ENCODE measurements at regions not wholly inside any gene's neighbourhood (a gene's known extent, or its start where the extent isn't known, plus 50 kb on each side); places are given as distances from the start of the nearest gene placed in this dataset.

DNA sequence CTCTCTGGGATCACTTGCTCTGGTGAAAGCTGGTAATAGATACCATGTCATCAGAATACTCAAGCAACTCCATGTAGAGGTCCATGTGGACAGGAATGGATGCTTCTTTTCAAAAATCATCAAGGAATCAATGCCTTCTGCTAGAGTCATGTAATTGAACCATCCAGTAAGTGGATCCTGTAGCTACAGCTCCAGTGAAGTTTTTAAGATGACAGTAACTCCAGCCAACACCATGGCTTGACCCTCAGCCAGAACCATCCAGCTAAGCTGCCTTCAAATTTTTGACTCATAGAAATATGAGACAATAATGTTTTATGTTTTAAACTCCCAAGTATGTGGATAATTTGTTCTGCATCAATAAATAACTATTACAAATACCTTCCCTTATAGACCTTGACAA lies 923.7 kb downstream of the EPHA3 start:
- TF ChIP-seq, protein P1, sequence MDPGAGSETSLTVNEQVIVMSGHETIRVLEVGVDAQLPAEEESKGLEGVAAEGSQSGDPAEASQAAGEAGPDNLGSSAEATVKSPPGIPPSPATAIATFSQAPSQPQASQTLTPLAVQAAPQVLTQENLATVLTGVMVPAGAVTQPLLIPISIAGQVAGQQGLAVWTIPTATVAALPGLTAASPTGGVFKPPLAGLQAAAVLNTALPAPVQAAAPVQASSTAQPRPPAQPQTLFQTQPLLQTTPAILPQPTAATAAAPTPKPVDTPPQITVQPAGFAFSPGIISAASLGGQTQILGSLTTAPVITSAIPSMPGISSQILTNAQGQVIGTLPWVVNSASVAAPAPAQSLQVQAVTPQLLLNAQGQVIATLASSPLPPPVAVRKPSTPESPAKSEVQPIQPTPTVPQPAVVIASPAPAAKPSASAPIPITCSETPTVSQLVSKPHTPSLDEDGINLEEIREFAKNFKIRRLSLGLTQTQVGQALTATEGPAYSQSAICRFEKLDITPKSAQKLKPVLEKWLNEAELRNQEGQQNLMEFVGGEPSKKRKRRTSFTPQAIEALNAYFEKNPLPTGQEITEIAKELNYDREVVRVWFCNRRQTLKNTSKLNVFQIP (CRISPR knock-in tag; IDR thresholded peaks at IDR 0.05; ENCODE audit: borderline replicate concordance, low read depth): no peak
- TF ChIP-seq RARB (CRISPR knock-in tag; IDR thresholded peaks at IDR 0.05) (no peak), ZFP3 (CRISPR knock-in tag; IDR thresholded peaks at IDR 0.05) (no peak), ARNTL (CRISPR knock-in tag; IDR thresholded peaks at IDR 0.05; ENCODE audit: borderline replicate concordance, low read depth) (no peak), OSR1 (CRISPR knock-in tag; IDR thresholded peaks at IDR 0.05) (no peak), ZNF8 (CRISPR knock-in tag; IDR thresholded peaks at IDR 0.05) (no peak), ZC3H10 (CRISPR knock-in tag; IDR thresholded peaks at IDR 0.05) (no peak), TCF4 (CRISPR knock-in tag; IDR thresholded peaks at IDR 0.05; ENCODE audit: borderline replicate concordance) (no peak), SNAI2 (CRISPR knock-in tag; IDR thresholded peaks at IDR 0.05) (no peak), ZFP30 (CRISPR knock-in tag; IDR thresholded peaks at IDR 0.05) (no peak), ZNF70 (CRISPR knock-in tag; IDR thresholded peaks at IDR 0.05) (no peak), PPARA (CRISPR knock-in tag; IDR thresholded peaks at IDR 0.05; ENCODE audit: borderline replicate concordance) (no peak), CSDC2 (CRISPR knock-in tag; IDR thresholded peaks at IDR 0.05) (no peak), ZNF565 (CRISPR knock-in tag; conservative IDR thresholded peaks at IDR 0.05; ENCODE audit: low read depth) (no peak)
- TF ChIP-seq, protein P2, sequence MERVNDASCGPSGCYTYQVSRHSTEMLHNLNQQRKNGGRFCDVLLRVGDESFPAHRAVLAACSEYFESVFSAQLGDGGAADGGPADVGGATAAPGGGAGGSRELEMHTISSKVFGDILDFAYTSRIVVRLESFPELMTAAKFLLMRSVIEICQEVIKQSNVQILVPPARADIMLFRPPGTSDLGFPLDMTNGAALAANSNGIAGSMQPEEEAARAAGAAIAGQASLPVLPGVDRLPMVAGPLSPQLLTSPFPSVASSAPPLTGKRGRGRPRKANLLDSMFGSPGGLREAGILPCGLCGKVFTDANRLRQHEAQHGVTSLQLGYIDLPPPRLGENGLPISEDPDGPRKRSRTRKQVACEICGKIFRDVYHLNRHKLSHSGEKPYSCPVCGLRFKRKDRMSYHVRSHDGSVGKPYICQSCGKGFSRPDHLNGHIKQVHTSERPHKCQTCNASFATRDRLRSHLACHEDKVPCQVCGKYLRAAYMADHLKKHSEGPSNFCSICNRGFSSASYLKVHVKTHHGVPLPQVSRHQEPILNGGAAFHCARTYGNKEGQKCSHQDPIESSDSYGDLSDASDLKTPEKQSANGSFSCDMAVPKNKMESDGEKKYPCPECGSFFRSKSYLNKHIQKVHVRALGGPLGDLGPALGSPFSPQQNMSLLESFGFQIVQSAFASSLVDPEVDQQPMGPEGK (CRISPR knock-in tag; IDR thresholded peaks at IDR 0.05; ENCODE audit: borderline replicate concordance): no peak
- ATAC-seq: no peak

DNA sequence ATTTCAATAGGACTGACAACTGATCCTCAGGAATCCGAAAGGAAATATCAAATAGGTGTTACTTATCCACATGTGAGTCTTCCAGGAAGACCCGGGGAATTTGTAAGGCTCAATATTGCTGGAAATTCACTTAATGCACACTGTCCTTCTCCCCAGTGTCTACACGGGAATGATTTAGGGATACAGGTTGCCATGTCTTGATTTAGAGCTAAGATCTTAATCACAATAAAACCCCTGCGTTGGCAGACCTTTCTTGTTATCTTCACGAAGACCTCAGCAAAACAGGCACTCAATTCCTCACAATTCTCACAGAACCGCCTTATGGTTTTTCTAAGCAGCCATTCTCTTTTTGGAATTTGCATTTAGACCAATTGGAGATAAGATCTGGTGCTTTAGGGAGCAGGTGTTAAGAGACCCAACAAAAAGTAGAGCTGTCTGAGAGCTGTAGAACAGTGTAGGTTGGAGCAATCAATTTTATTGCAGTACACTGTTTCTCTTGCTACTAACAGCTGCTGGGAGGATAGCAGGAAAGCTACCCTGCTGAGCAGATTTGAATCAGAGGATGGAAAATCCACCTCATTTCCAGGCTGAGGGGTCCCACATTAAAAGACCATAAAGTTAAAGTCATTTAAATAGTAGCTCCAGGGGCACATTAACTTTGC lies 925.7 kb downstream of the EPHA3 start:
- TF ChIP-seq ESRRG (CRISPR knock-in tag; IDR thresholded peaks at IDR 0.05) (no peak), PPARA (CRISPR knock-in tag; IDR thresholded peaks at IDR 0.05; ENCODE audit: borderline replicate concordance) (no peak), TCF4 (CRISPR knock-in tag; IDR thresholded peaks at IDR 0.05; ENCODE audit: borderline replicate concordance) (no peak), CSDC2 (CRISPR knock-in tag; IDR thresholded peaks at IDR 0.05) (no peak), ISL1 (CRISPR knock-in tag; IDR thresholded peaks at IDR 0.05) (no peak), TOX (CRISPR knock-in tag; IDR thresholded peaks at IDR 0.05; ENCODE audit: borderline replicate concordance) (no peak), ZNF70 (CRISPR knock-in tag; IDR thresholded peaks at IDR 0.05) (no peak), ZFP3 (CRISPR knock-in tag; IDR thresholded peaks at IDR 0.05) (no peak), RARB (CRISPR knock-in tag; IDR thresholded peaks at IDR 0.05) (no peak), ZFP30 (CRISPR knock-in tag; IDR thresholded peaks at IDR 0.05) (no peak), OSR1 (CRISPR knock-in tag; IDR thresholded peaks at IDR 0.05) (no peak), ZNF8 (CRISPR knock-in tag; IDR thresholded peaks at IDR 0.05) (no peak)
- TF ChIP-seq, protein P3, sequence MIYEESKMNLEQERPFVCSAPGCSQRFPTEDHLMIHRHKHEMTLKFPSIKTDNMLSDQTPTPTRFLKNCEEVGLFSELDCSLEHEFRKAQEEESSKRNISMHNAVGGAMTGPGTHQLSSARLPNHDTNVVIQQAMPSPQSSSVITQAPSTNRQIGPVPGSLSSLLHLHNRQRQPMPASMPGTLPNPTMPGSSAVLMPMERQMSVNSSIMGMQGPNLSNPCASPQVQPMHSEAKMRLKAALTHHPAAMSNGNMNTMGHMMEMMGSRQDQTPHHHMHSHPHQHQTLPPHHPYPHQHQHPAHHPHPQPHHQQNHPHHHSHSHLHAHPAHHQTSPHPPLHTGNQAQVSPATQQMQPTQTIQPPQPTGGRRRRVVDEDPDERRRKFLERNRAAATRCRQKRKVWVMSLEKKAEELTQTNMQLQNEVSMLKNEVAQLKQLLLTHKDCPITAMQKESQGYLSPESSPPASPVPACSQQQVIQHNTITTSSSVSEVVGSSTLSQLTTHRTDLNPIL (CRISPR knock-in tag; IDR thresholded peaks at IDR 0.05; ENCODE audit: low read depth): no peak
- TF ChIP-seq, protein P1 (CRISPR knock-in tag; IDR thresholded peaks at IDR 0.05; ENCODE audit: borderline replicate concordance, low read depth): no peak
- ATAC-seq: no peak

DNA sequence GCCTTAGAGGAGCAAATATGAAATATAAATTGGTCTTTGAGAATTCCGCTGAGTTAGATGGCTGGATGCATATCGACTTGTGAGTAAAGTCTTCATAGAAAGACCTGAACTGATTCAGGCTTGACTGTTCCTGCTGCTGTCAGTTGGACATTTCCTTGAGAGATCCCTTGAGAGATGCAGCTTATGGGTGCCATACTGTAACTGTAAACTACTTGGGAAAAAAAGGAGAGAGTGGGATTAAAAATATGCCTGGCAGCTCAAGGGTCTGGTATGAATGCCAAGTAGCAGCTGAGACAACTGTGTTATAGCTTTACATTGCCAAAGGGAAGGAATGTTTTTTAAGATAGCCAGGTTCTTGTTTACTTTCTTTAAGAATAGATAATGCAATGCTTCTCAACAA lies 926.6 kb downstream of the EPHA3 start:
- TF ChIP-seq PPARA (CRISPR knock-in tag; IDR thresholded peaks at IDR 0.05; ENCODE audit: borderline replicate concordance): no peak
- no peak for TF ChIP-seq ZC3H10 (CRISPR knock-in tag; IDR thresholded peaks at IDR 0.05)
- TF ChIP-seq ZNF8 (CRISPR knock-in tag; IDR thresholded peaks at IDR 0.05): no peak
- TF ChIP-seq, protein P4, sequence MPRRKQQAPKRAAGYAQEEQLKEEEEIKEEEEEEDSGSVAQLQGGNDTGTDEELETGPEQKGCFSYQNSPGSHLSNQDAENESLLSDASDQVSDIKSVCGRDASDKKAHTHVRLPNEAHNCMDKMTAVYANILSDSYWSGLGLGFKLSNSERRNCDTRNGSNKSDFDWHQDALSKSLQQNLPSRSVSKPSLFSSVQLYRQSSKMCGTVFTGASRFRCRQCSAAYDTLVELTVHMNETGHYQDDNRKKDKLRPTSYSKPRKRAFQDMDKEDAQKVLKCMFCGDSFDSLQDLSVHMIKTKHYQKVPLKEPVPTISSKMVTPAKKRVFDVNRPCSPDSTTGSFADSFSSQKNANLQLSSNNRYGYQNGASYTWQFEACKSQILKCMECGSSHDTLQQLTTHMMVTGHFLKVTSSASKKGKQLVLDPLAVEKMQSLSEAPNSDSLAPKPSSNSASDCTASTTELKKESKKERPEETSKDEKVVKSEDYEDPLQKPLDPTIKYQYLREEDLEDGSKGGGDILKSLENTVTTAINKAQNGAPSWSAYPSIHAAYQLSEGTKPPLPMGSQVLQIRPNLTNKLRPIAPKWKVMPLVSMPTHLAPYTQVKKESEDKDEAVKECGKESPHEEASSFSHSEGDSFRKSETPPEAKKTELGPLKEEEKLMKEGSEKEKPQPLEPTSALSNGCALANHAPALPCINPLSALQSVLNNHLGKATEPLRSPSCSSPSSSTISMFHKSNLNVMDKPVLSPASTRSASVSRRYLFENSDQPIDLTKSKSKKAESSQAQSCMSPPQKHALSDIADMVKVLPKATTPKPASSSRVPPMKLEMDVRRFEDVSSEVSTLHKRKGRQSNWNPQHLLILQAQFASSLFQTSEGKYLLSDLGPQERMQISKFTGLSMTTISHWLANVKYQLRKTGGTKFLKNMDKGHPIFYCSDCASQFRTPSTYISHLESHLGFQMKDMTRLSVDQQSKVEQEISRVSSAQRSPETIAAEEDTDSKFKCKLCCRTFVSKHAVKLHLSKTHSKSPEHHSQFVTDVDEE (CRISPR knock-in tag; IDR thresholded peaks at IDR 0.05): no peak
- no peak for TF ChIP-seq CSDC2 (CRISPR knock-in tag; IDR thresholded peaks at IDR 0.05)
- TF ChIP-seq ZFP30 (CRISPR knock-in tag; IDR thresholded peaks at IDR 0.05): no peak
- no peak for ATAC-seq

All from SK-N-SH treated with all-trans-retinoic acid at 6 μM for 48 hours (cell line).